K562 (cell line): ENCODE measurements at regions not wholly inside any gene's neighbourhood (a gene's known extent, or its start where the extent isn't known, plus 50 kb on each side); places are given as distances from the start of the nearest gene placed in this dataset.

Source experiments
- ATAC-seq: fragments of 200-7000 bp; cut with Tn5 transposase; 3 replicates; pipeline ENCODE4 v1.9.1; 2020; ENCODE audit warnings: moderate library complexity
- BruUV-seq: library from RNA; stranded (reverse); fragments of 400-500 nt; replicated peaks from 2 replicates; lab custom pipeline; 2021; lab: Mats Ljungman, UMichigan
- CTCF ChIA-PET: fragments of 300-600 bp; formaldehyde crosslinking; extraction: SDS; loops from one replicate; lab custom pipeline; 2021; ENCODE audit warnings: low intra/inter-chr PET ratio; lab: Yijun Ruan, JAX
- POLR2A ChIA-PET: fragments of 300-600, 350-650 bp; sonication (Branson Sonifier 250); formaldehyde crosslinking; extraction: SDS; loops from one replicate; lab custom pipeline; 2021; ENCODE audit warnings: antibody characterized with exemption, inconsistent platforms; lab: Yijun Ruan, JAX
- DNase-seq, 4 experiments: peaks; one replicate each; pipeline versions ENCODE4 v3.0.0 to v3.0.0-alpha.2; 2011 to 2018; ENCODE audit warnings: low spot score in 3 of 4, mixed read lengths in 3 of 4; ENCODE audit errors: extremely low read depth in 1 of 4
- FAIRE-seq: peaks from 2 replicates; lab custom pipeline; 2011; peaks lifted over from hg19 to GRCh38; lab: Jason Lieb, UNC
- H2AFZ ChIP-seq: 2 replicates; pipeline ENCODE4 v1.6.0; 2011; ENCODE audit warnings: low read depth, low read length, control low read depth, inconsistent platforms
- H3K27ac ChIP-seq: fragments of 200-600 bp; 3 replicates; pipeline ENCODE4 v1.8.0; 2011; ENCODE audit warnings: low read depth, mild to moderate bottlenecking, control low read depth, inconsistent platforms, low read length, moderate library complexity, mixed read lengths; ENCODE audit errors: extremely low read depth
- H3K27me3 ChIP-seq, 2 experiments: fragments of 300-600 bp in 1 of 2; 2 replicates in 1 of 2; 3 replicates in 1 of 2; pipeline versions ENCODE4 v1.6.0 to v1.8.0; 2011; ENCODE audit warnings: inconsistent platforms in 2 of 2, low read length in 2 of 2, mild to moderate bottlenecking in 1 of 2, mixed read lengths in 1 of 2, moderate library complexity in 1 of 2; ENCODE audit not compliant: control insufficient read depth in 2 of 2, insufficient read depth in 2 of 2
- H3K36me3 ChIP-seq: fragments of 300-600 bp; 3 replicates; pipeline ENCODE4 v1.8.0; 2011; ENCODE audit warnings: mild to moderate bottlenecking, low read length, inconsistent platforms; ENCODE audit not compliant: control insufficient read depth, insufficient read depth
- H3K4me1 ChIP-seq, 2 experiments: fragments of 200-600 bp in 1 of 2; replicated peaks in 1 of 2; 2 replicates in 1 of 2; 3 replicates in 1 of 2; pipeline versions ENCODE4 v1.5.1 to v1.8.0; 2011; ENCODE audit warnings: inconsistent platforms in 2 of 2, low read length in 2 of 2, mild to moderate bottlenecking in 1 of 2, mixed read lengths in 1 of 2, moderate library complexity in 1 of 2; ENCODE audit not compliant: control insufficient read depth in 2 of 2, insufficient read depth in 2 of 2
- H3K4me2 ChIP-seq: 2 replicates; pipeline ENCODE4 v1.6.1; 2011; ENCODE audit warnings: low read length, control low read depth, inconsistent platforms, mixed read lengths; ENCODE audit not compliant: insufficient read depth
- H3K4me3 ChIP-seq: fragments of 200-600 bp; sonication (generic), shearing (Covaris generic); 2 replicates; pipeline ENCODE4 v1.5.1; 2016; ENCODE audit warnings: control low read depth, inconsistent platforms
- H3K79me2 ChIP-seq: fragments of 200-600 bp; 3 replicates; pipeline ENCODE4 v1.8.0; 2011; ENCODE audit warnings: low read length, inconsistent platforms; ENCODE audit not compliant: control insufficient read depth, insufficient read depth
- H3K9ac ChIP-seq, 2 experiments: 2 replicates each; pipeline versions ENCODE4 v1.6.0 to v1.6.1; 2011; ENCODE audit warnings: low read depth in 2 of 2, low read length in 2 of 2, control low read depth in 1 of 2, inconsistent platforms in 1 of 2, mild to moderate bottlenecking in 1 of 2, mixed read lengths in 1 of 2; ENCODE audit not compliant: insufficient read depth in 1 of 2
- H3K9me1 ChIP-seq: one replicate; pipeline ENCODE4 v1.6.0; 2011; ENCODE audit warnings: inconsistent platforms, mild to moderate bottlenecking, low read length, moderate library complexity; ENCODE audit not compliant: control insufficient read depth, insufficient read depth
- H3K9me3 ChIP-seq: replicated peaks from 2 replicates; pipeline ENCODE4 v1.5.1; 2011; ENCODE audit warnings: low read depth, low read length, inconsistent platforms; ENCODE audit not compliant: control insufficient read depth, insufficient read depth
- H4K20me1 ChIP-seq: replicated peaks from 2 replicates; pipeline ENCODE4 v1.6.1; 2011; ENCODE audit warnings: low read length, inconsistent platforms, mixed read lengths; ENCODE audit not compliant: control insufficient read depth, insufficient read depth
- ARNT ChIP-seq, 2 experiments: fragments of 450-650 bp; IDR thresholded peaks; 2 replicates each; pipeline ENCODE4 v1.6.1; 2016; ENCODE audit warnings: mild to moderate bottlenecking in 1 of 2
- BCOR ChIP-seq: fragments of 450-650 bp; IDR thresholded peaks from 2 replicates; pipeline ENCODE4 v1.6.1; 2016
- DPF2 ChIP-seq: fragments of 450-650 bp; IDR thresholded peaks from 2 replicates; pipeline ENCODE4 v1.6.1; 2016
- FOXP1 ChIP-seq: sonication (generic); formaldehyde crosslinking; IDR thresholded peaks from 2 replicates; pipeline ENCODE4 v1.8.0; 2022; ENCODE audit warnings: mild to moderate bottlenecking, missing genetic modification reagents
- HCFC1 ChIP-seq: IDR thresholded peaks from 2 replicates; pipeline ENCODE4 v1.6.1; 2012; ENCODE audit warnings: low read depth, low read length, improper control_type of control experiment
- HDAC3 ChIP-seq: fragments of 450-650 bp; IDR thresholded peaks from 2 replicates; pipeline ENCODE4 v1.6.1; 2018; ENCODE audit warnings: borderline replicate concordance, mild to moderate bottlenecking, moderate library complexity; ENCODE audit not compliant: partially characterized antibody
- KAT8 ChIP-seq: fragments of 450-650 bp; IDR thresholded peaks from 2 replicates; pipeline ENCODE4 v1.6.1; 2016; ENCODE audit warnings: low read depth, mild to moderate bottlenecking
- L3MBTL2 ChIP-seq: fragments of 450-650 bp; IDR thresholded peaks from 2 replicates; pipeline ENCODE4 v1.6.1; 2016; ENCODE audit warnings: mild to moderate bottlenecking, moderate library complexity
- MBD1 ChIP-seq: fragments of 250-450 bp; sonication (Bioruptor Pico); IDR thresholded peaks from 2 replicates; pipeline ENCODE4 v1.8.0; 2022; ENCODE audit warnings: inconsistent platforms
- NBN ChIP-seq: fragments of 450-650 bp; IDR thresholded peaks from 2 replicates; pipeline ENCODE4 v1.6.1; 2016; ENCODE audit warnings: low read depth, mild to moderate bottlenecking
- NEUROD1 ChIP-seq: fragments of 150-350 bp; IDR thresholded peaks from 2 replicates; pipeline ENCODE4 v1.6.1; 2014; ENCODE audit warnings: borderline replicate concordance, low read length, low read depth; ENCODE audit not compliant: partially characterized antibody
- NFRKB ChIP-seq: fragments of 450-650 bp; IDR thresholded peaks from 2 replicates; pipeline ENCODE4 v1.6.1; 2016; ENCODE audit warnings: low read depth
- NFXL1 ChIP-seq: fragments of 450-650 bp; formaldehyde crosslinking; IDR thresholded peaks from 2 replicates; pipeline ENCODE4 v1.4.0; 2021; ENCODE audit warnings: mild to moderate bottlenecking
- SNAPC5 ChIP-seq: fragments of 250-450 bp; sonication (Bioruptor Pico); IDR thresholded peaks from 2 replicates; pipeline ENCODE4 v1.8.0; 2021; ENCODE audit warnings: moderate library complexity, mild to moderate bottlenecking, inconsistent platforms
- TCFL5 ChIP-seq: fragments of 250-450 bp; sonication (Bioruptor Pico); conservative IDR thresholded peaks from 2 replicates; pipeline ENCODE4 v1.6.1; 2021; ENCODE audit warnings: mild to moderate bottlenecking, moderate library complexity, matching md5 sums
- THAP12 ChIP-seq: fragments of 250-450 bp; sonication (Bioruptor Pico); IDR thresholded peaks from 2 replicates; pipeline ENCODE4 v1.9.0; 2021; ENCODE audit warnings: mild to moderate bottlenecking, inconsistent platforms
- ZNF12 ChIP-seq: sonication (generic); formaldehyde crosslinking; IDR thresholded peaks from 2 replicates; pipeline ENCODE4 v1.4.0; 2020; ENCODE audit warnings: mild to moderate bottlenecking, missing genetic modification reagents
- ZNF431 ChIP-seq: sonication (generic); formaldehyde crosslinking; IDR thresholded peaks from 2 replicates; pipeline ENCODE4 v1.8.0; 2022; ENCODE audit warnings: mild to moderate bottlenecking, missing genetic modification reagents
- ZNF445 ChIP-seq: fragments of 250-450 bp; sonication (Bioruptor Pico); IDR thresholded peaks from 2 replicates; pipeline ENCODE4 v1.4.0; 2020; ENCODE audit warnings: low read depth, mild to moderate bottlenecking, moderate library complexity
- ZNF79 ChIP-seq: fragments of 250-450 bp; sonication (Bioruptor Pico); IDR thresholded peaks from 2 replicates; pipeline ENCODE4 v1.4.0; 2020; ENCODE audit warnings: low read depth, mild to moderate bottlenecking, moderate library complexity
- WGBS: fragments of 100-300 bp; shearing (Covaris generic); methylation state at CpG from one replicate; pipeline ENCODE4 v1.1.6; 2016; ENCODE audit warnings: low coverage, mixed read lengths; ENCODE audit not compliant: insufficient coverage; ENCODE audit errors: missing lambda C conversion rate; 5-methylcytosine and 5-hydroxymethylcytosine counted together
- in situ Hi-C: fragments of 300-500 bp; cut with MboI; formaldehyde crosslinking; loops from 4 replicates; pipeline ENCODE4 v1.15.0; 2018; ENCODE audit warnings: inconsistent platforms, mixed read lengths
- intact Hi-C: fragments of 100-400 bp; cut with micrococcal nuclease; formaldehyde crosslinking; loops from 2 replicates; pipeline ENCODE4 v1.14.2; 2022

GRCh38 chr2:78455586-78455985 lies 569.9 kb upstream of the REG3G start (continued):
- TF ChIP-seq MBD1 (CRISPR knock-in tag) (no peak), THAP12 (CRISPR knock-in tag) (no peak), SNAPC5 (no peak), DPF2 (no peak), BCOR (no peak), ZNF431 (CRISPR knock-in tag) (no peak), L3MBTL2 (no peak)

- TF ChIP-seq TCFL5 (no peak), ZNF445 (CRISPR knock-in tag) (no peak), ZNF79 (CRISPR knock-in tag) (no peak), NBN (no peak), FOXP1 (CRISPR knock-in tag) (no peak), ZNF12 (CRISPR knock-in tag) (no peak), HDAC3 (no peak), NFRKB (no peak), KAT8 (no peak), NEUROD1 (no peak), NFXL1 (CRISPR knock-in tag) (no peak), HCFC1 (no peak), ARNT (IDR thresholded peaks at IDR 0.05) (no peak)
- in situ Hi-C loops, result no loop called here
- no TSS peak for BruUV-seq
- ChIA-PET POLR2A (no interaction called here), CTCF (no interaction called here)
- H3K9me3 ChIP-seq, result no peaks in the 10 kb centered on the region
- H4K20me1 ChIP-seq, result no peaks in the 10 kb centered on the region
- FAIRE-seq (no peak), ATAC-seq (no peak), DNase-seq (no peak)
- no peaks in the 10 kb centered on the region for H3K27me3 ChIP-seq
- intact Hi-C loops, result no loop called here
- WGBS, result 26% methylated on average over 1 of the region's 1 CpG
- H2AFZ ChIP-seq, result no peak overlapping the region
- H3K4me1 ChIP-seq, result no peaks in the 10 kb centered on the region
- no peaks in the 10 kb centered on the region for H3K79me2 ChIP-seq
- no peaks in the 10 kb centered on the region for H3K9me1 ChIP-seq
- no peak overlapping the region for H3K4me3 ChIP-seq
- H3K4me2 ChIP-seq, result no peak overlapping the region
- no peaks in the 10 kb centered on the region for H3K36me3 ChIP-seq
- H3K9ac ChIP-seq, result no peak overlapping the region
- H3K27ac ChIP-seq, result no peak overlapping the region
These were observed 568.2 kb upstream of the REG3G start for GRCh38 chr2:78457269-78457668.
